NB4 (cell line): ENCODE measurements at regions not wholly inside any gene's neighbourhood (a gene's known extent, or its start where the extent isn't known, plus 50 kb on each side); places are given as distances from the start of the nearest gene placed in this dataset.

Source experiments
- DNase-seq: peaks from one replicate; pipeline ENCODE4 v3.0.0; 2010; ENCODE audit warnings: low read depth
- H3K4me3 ChIP-seq: one replicate; pipeline ENCODE4 v1.5.1; 2011; ENCODE audit warnings: mild to moderate bottlenecking, low read depth, low read length, moderate library complexity
- CTCF ChIP-seq: IDR thresholded peaks from one replicate; pipeline ENCODE4 v1.5.1; 2012; ENCODE audit warnings: low read depth, low read length
- MAX ChIP-seq: IDR thresholded peaks from 2 replicates; pipeline ENCODE4 v1.6.1; 2011; ENCODE audit warnings: low read depth, low read length
- MYC ChIP-seq: IDR thresholded peaks from 2 replicates; pipeline ENCODE4 v1.6.1; 2011; ENCODE audit warnings: low read depth, low read length
- POLR2A ChIP-seq: IDR thresholded peaks from 2 replicates; pipeline ENCODE4 v1.6.1; 2011; ENCODE audit warnings: mild to moderate bottlenecking; ENCODE audit not compliant: insufficient read length; ENCODE audit errors: extremely low read depth

- DNase-seq: no peak
- no peak overlapping the region for H3K4me3 ChIP-seq
- no peak for TF ChIP-seq MYC
- TF ChIP-seq MAX: no peak
- no peak for TF ChIP-seq POLR2A
- no peak for TF ChIP-seq CTCF
These were observed 431.2 kb downstream of the CDH26 start for GRCh38 chr20:60389441-60389840.

GRCh38 chr20:60389882-60390281, 431.7 kb downstream of the CDH26 start:
- TF ChIP-seq MAX: no peak
- no peak overlapping the region for H3K4me3 ChIP-seq
- no peak for DNase-seq

GRCh38 chr20:60395991-60396390, 437.8 kb downstream of the CDH26 start:
- DNase-seq: no peak
- no peak overlapping the region for H3K4me3 ChIP-seq
- no peak for TF ChIP-seq CTCF
- no peak for TF ChIP-seq MAX
- no peak for TF ChIP-seq POLR2A
- no peak for TF ChIP-seq MYC

- no peak overlapping the region for H3K4me3 ChIP-seq
- no peak for TF ChIP-seq MYC
- no peak for TF ChIP-seq CTCF
- no peak for TF ChIP-seq POLR2A
- no peak for TF ChIP-seq MAX
These were observed 442.3 kb downstream of the CDH26 start for GRCh38 chr20:60400567-60400966.

GRCh38 chr20:60402189-60403058, 444.2 kb downstream of the CDH26 start:
- no peak for TF ChIP-seq MYC
- no peak for TF ChIP-seq CTCF
- no peak for TF ChIP-seq MAX
- TF ChIP-seq POLR2A: no peak
- peak; percentile 7 for DNase-seq
- H3K4me3 ChIP-seq: no peak overlapping the region

More at GRCh38 chr20:60400567-60400966, 442.3 kb downstream of the CDH26 start:
- DNase-seq: no peak

- no peak overlapping the region for H3K4me3 ChIP-seq
- TF ChIP-seq POLR2A (no peak), MAX (no peak), CTCF (no peak), MYC (no peak)
- no peak for DNase-seq
These were observed 445.0 kb downstream of the CDH26 start for GRCh38 chr20:60403105-60403741.
